HL-60 (cell line): ENCODE measurements at regions not wholly inside any gene's neighbourhood (a gene's known extent, or its start where the extent isn't known, plus 50 kb on each side); places are given as distances from the start of the nearest gene placed in this dataset.
A peak's percentile ranks its signal among the peaks of the same experiment; 100 is the strongest.

Source experiments
- DNase-seq, 2 experiments: peaks; one replicate each; pipeline ENCODE4 v3.0.0-alpha.2; 2010 to 2020; ENCODE audit warnings: low read depth in 1 of 2, low spot score in 1 of 2
- H3K27ac ChIP-seq: fragments of 250-450 bp; sonication (Bioruptor Pico); replicated peaks from 2 replicates; pipeline ENCODE4 v1.5.1; 2020; ENCODE audit warnings: mild to moderate bottlenecking, moderate library complexity
- H3K27me3 ChIP-seq: fragments of 250-450 bp; sonication (Bioruptor Pico); 2 replicates; pipeline ENCODE4 v1.5.1; 2021; ENCODE audit warnings: mild to moderate bottlenecking, moderate library complexity; ENCODE audit not compliant: insufficient read depth, poor library complexity, severe bottlenecking
- H3K4me3 ChIP-seq: replicated peaks from 2 replicates; pipeline ENCODE4 v1.5.1; 2011; ENCODE audit warnings: mild to moderate bottlenecking, control low read depth, low read length; ENCODE audit not compliant: insufficient read depth
- CTCF ChIP-seq: IDR thresholded peaks from one replicate; pipeline ENCODE4 v1.5.1; 2011; ENCODE audit warnings: low read length, control low read depth, inconsistent platforms; ENCODE audit not compliant: insufficient read depth
- GABPA ChIP-seq: IDR thresholded peaks from 2 replicates; pipeline ENCODE4 v1.6.1; 2012; ENCODE audit warnings: low read depth
- POLR2AphosphoS5 ChIP-seq: IDR thresholded peaks from 2 replicates; pipeline ENCODE4 v1.6.1; 2012; ENCODE audit warnings: low read depth
- REST ChIP-seq: IDR thresholded peaks from 2 replicates; pipeline ENCODE4 v1.6.1; 2012; ENCODE audit warnings: low read depth; ENCODE audit not compliant: insufficient replicate concordance
- SPI1 ChIP-seq: IDR thresholded peaks from 2 replicates; pipeline ENCODE4 v1.6.1; 2012; ENCODE audit warnings: low read depth, mild to moderate bottlenecking, borderline replicate concordance

GRCh38 chr18:3333721-3334386 is 71.9 kb downstream of the MYL12B start:
- no peak overlapping the region for H3K27ac ChIP-seq
- no peak overlapping the region for H3K4me3 ChIP-seq
- TF ChIP-seq REST (no peak), POLR2AphosphoS5 (no peak), SPI1 (no peak), GABPA (no peak), CTCF (no peak)
- DNase-seq = no peak
- H3K27me3 ChIP-seq = no peaks in the 10 kb centered on the region

- DNase-seq = peak in 1 of 2 experiments; percentile 41
Observed at GRCh38 chr18:3340015-3340681, 78.2 kb downstream of the MYL12B start.

More at GRCh38 chr18:3340015-3340681, 78.2 kb downstream of the MYL12B start:
- H3K4me3 ChIP-seq = no peak overlapping the region
- no peaks in the 10 kb centered on the region for H3K27me3 ChIP-seq
- H3K27ac ChIP-seq = no peak overlapping the region
- TF ChIP-seq CTCF (no peak), SPI1 (peak; percentile 50; the same call in 1 of the 2 replicates), REST (no peak)
